GM19468 (cell line): ENCODE measurements at regions not wholly inside any gene's neighbourhood (a gene's known extent, or its start where the extent isn't known, plus 50 kb on each side); places are given as distances from the start of the nearest gene placed in this dataset.
A peak's percentile ranks its signal among the peaks of the same experiment; 100 is the strongest.

Experiments used
- ATAC-seq: cut with Tn5 transposase; IDR thresholded peaks from one replicate; pipeline ENCODE4 v1.9.1; 2021; ENCODE audit warnings: mild to moderate bottlenecking, moderate library complexity, moderate number of reproducible peaks; ENCODE audit not compliant: unreplicated experiment; ENCODE audit errors: extremely low read depth

GRCh38 chr7:50178166-50178565, 85.1 kb upstream of the ZPBP start:
- no peak for ATAC-seq

- no peak for ATAC-seq
Observed at GRCh38 chr7:50174948-50175347, 81.9 kb upstream of the ZPBP start.

- no peak for ATAC-seq
Observed at GRCh38 chr7:50166997-50167965, 74.2 kb upstream of the ZPBP start.

GRCh38 chr7:50164559-50165170, 71.6 kb upstream of the ZPBP start:
- ATAC-seq, result no peak

- ATAC-seq, result no peak
Observed at GRCh38 chr7:50160206-50160605, 67.2 kb upstream of the ZPBP start.

GRCh38 chr7:50159154-50159553, 66.1 kb upstream of the ZPBP start:
- no peak for ATAC-seq

- no peak for ATAC-seq
Observed at GRCh38 chr7:50156706-50157105, 63.7 kb upstream of the ZPBP start.

- ATAC-seq, result no peak
Observed at GRCh38 chr7:50156163-50156562, 63.1 kb upstream of the ZPBP start.

- ATAC-seq, result no peak
Observed at GRCh38 chr7:50155755-50156154, 62.7 kb upstream of the ZPBP start.

- no peak for ATAC-seq
Observed at GRCh38 chr7:50153995-50154394, 60.9 kb upstream of the ZPBP start.

GRCh38 chr7:50153148-50153547, 60.1 kb upstream of the ZPBP start:
- ATAC-seq, result no peak

- no peak for ATAC-seq
Observed at GRCh38 chr7:50152486-50152885, 59.4 kb upstream of the ZPBP start.

GRCh38 chr7:50151661-50152060, 58.6 kb upstream of the ZPBP start:
- no peak for ATAC-seq

GRCh38 chr7:50151001-50151400, 58.0 kb upstream of the ZPBP start:
- ATAC-seq, result no peak

- ATAC-seq, result no peak
Observed at GRCh38 chr7:50149369-50149768, 56.3 kb upstream of the ZPBP start.

- peak; percentile 29 for ATAC-seq
Observed at GRCh38 chr7:50147951-50148808, 55.1 kb upstream of the ZPBP start.

GRCh38 chr7:50146692-50147091, 53.6 kb upstream of the ZPBP start:
- ATAC-seq, result no peak

GRCh38 chr7:50145801-50146338, 52.8 kb upstream of the ZPBP start:
- ATAC-seq, result peak; percentile 13

GRCh38 chr7:50145226-50145625, 52.2 kb upstream of the ZPBP start:
- no peak for ATAC-seq
